ENCODE measurements at regions not wholly inside any gene's neighbourhood (a gene's known extent, or its start where the extent isn't known, plus 50 kb on each side); places are given as distances from the start of the nearest gene placed in this dataset.

DNA sequence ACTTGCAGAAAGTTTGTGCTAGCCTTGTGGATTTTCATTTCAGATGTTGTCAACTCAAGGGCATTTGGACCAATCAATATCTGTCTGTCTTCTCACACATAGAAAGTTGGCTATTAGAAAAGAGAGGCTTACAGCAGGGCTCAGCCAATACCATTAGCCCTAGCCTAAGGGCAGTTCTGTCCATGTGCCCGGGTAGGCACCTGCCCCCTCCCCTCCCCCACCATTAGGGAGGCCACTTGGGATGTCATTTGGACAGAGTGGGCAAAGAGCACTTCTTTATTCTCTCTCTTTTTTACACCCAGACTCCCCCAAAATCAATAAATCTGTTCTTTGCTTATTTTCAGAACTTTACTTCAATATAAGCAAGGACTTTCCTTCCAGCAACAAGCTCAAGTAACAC lies 188.5 kb upstream of the MKI67 start:
- H3K4me3 ChIP-seq, result no peak overlapping the region
- ATAC-seq (no peak), DNase-seq (no peak)
- intact Hi-C loops (cut with DNase I), result no loop called here
- TF ChIP-seq, protein P1, sequence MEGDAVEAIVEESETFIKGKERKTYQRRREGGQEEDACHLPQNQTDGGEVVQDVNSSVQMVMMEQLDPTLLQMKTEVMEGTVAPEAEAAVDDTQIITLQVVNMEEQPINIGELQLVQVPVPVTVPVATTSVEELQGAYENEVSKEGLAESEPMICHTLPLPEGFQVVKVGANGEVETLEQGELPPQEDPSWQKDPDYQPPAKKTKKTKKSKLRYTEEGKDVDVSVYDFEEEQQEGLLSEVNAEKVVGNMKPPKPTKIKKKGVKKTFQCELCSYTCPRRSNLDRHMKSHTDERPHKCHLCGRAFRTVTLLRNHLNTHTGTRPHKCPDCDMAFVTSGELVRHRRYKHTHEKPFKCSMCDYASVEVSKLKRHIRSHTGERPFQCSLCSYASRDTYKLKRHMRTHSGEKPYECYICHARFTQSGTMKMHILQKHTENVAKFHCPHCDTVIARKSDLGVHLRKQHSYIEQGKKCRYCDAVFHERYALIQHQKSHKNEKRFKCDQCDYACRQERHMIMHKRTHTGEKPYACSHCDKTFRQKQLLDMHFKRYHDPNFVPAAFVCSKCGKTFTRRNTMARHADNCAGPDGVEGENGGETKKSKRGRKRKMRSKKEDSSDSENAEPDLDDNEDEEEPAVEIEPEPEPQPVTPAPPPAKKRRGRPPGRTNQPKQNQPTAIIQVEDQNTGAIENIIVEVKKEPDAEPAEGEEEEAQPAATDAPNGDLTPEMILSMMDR (IDR thresholded peaks at IDR 0.05), result no peak
- no peak for TF ChIP-seq POLR2A (IDR thresholded peaks at IDR 0.05)
- H3K4me1 ChIP-seq, result no peaks in the 10 kb centered on the region
- no peaks in the 10 kb centered on the region for H3K36me3 ChIP-seq
- no peak overlapping the region for H3K27ac ChIP-seq
- peaks cover 0 to 13% (median 0%) of the 10 kb centered on the region in 9 donors for H3K27me3 ChIP-seq
- no peaks in the 10 kb centered on the region for H3K9me3 ChIP-seq
- 64 to 93% (median 75%) methylated on average over 1 of the region's 1 CpG for WGBS, 4 donors

- peaks cover 0 to 13% (median 0%) of the 10 kb centered on the region in 9 donors for H3K27me3 ChIP-seq
- H3K4me1 ChIP-seq, result no peaks in the 10 kb centered on the region
- WGBS, 4 donors, result 72 to 83% (median 79%) methylated on average over 6 of the region's 6 CpGs
- ATAC-seq (no peak), DNase-seq (no peak)
- intact Hi-C loops (cut with DNase I), result no loop called here
- H3K4me3 ChIP-seq, result no peak overlapping the region
- no peak overlapping the region for H3K27ac ChIP-seq
- no peaks in the 10 kb centered on the region for H3K9me3 ChIP-seq
- TF ChIP-seq, protein P1 (IDR thresholded peaks at IDR 0.05), result no peak
- no peak for TF ChIP-seq POLR2A (IDR thresholded peaks at IDR 0.05)
- no peaks in the 10 kb centered on the region for H3K36me3 ChIP-seq
Measured at GRCh38 chr10:128316121-128316726, 190.0 kb upstream of the MKI67 start.

- Histone ChIP-seq H3K9me3 (no peaks in the 10 kb centered on the region), H3K4me3 (no peak overlapping the region), H3K27ac (no peak overlapping the region), H3K27me3 (peaks cover 0 to 15% (median 0%) of the 10 kb centered on the region in 9 donors), H3K36me3 (no peaks in the 10 kb centered on the region), H3K4me1 (no peaks in the 10 kb centered on the region)
- 81 to 89% (median 83%) methylated on average over 7 of the region's 7 CpGs for WGBS, 4 donors
- no peak for ATAC-seq
- DNase-seq, result no peak
- intact Hi-C loops (cut with DNase I), result no loop called here
- TF ChIP-seq, protein P1 (IDR thresholded peaks at IDR 0.05), result no peak
- no peak for TF ChIP-seq POLR2A (IDR thresholded peaks at IDR 0.05)
Measured at GRCh38 chr10:128316925-128317324, 190.7 kb upstream of the MKI67 start.

DNA sequence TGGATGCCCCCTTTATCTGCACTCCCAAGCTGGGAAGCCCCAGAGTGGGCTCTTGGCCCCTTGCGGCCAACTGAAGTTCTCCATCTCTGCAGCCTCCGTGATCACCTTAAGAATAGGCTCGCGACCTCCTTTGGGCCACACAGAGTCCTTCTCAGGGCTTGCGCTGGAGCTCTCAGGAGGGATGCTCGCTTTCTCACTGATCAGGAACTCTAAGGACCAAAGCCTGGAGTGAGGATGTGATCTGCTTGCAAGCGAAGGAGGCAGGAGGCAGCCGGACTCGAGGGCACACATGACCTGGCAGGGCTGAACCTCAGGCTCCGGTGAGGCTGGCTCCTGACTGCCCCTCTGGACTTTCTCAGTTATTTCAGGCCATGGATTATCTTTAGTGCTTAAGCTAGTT lies 192.1 kb upstream of the MKI67 start:
- Histone ChIP-seq H3K9me3 (no peaks in the 10 kb centered on the region), H3K36me3 (no peaks in the 10 kb centered on the region), H3K4me1 (no peaks in the 10 kb centered on the region), H3K27me3 (peaks cover 0 to 17% (median 0%) of the 10 kb centered on the region in 9 donors), H3K4me3 (no peak overlapping the region), H3K27ac (no peak overlapping the region)
- TF ChIP-seq, protein P1 (IDR thresholded peaks at IDR 0.05), result no peak
- TF ChIP-seq POLR2A (IDR thresholded peaks at IDR 0.05), result no peak
- WGBS, 4 donors, result 82 to 87% (median 83%) methylated on average over 8 to 10 of the region's 10 CpGs
- no peak for DNase-seq
- ATAC-seq, result no peak
- intact Hi-C loops (cut with DNase I), result no loop called here
